HG03442 (cell line): ENCODE measurements at regions not wholly inside any gene's neighbourhood (a gene's known extent, or its start where the extent isn't known, plus 50 kb on each side); places are given as distances from the start of the nearest gene placed in this dataset.
"Not testable (repeated sequence)": the region's sequence is repeated elsewhere in the genome, so short reads cannot be mapped to it uniquely, and the experiment has no call there.

Source experiments
- ATAC-seq: cut with Tn5 transposase; IDR thresholded peaks from one replicate; pipeline ENCODE4 v1.9.1; 2021; ENCODE audit warnings: mild to moderate bottlenecking, moderate library complexity; ENCODE audit not compliant: unreplicated experiment

DNA sequence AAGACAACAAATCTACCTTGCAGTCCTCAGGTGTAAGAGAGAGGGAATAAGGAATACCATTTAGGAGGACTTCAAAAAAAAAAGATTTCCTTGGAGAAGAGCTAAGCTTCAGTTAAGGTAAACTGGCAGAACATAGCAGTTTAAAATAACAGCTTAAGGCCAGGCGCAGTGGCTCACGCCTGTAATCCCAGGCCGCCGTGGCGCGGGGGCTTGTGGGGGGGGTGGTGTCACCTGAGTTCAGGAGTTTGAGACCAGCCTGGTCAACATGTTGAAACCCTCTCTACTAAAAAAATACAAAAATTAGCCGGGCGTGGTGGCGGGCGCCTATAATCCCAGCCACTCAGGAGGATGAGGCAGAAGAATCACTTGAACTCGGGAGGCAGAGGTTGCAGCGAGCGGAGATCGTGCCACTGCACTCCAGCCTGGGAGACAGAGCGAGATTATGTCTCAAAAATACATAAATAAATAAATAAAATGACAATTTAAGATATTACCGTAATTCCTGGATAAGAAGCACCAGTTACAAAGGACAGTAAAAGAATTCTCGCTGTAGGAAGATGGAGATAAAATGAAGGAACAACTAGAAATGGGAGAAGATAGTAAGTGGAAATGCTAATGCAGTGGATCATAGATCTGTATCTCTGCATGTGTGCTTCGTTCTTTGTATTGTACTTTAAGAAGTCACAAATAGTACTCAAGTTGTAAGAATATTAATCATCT lies 1140.2 kb downstream of the NCAM2 start:
- no peak for ATAC-seq

DNA sequence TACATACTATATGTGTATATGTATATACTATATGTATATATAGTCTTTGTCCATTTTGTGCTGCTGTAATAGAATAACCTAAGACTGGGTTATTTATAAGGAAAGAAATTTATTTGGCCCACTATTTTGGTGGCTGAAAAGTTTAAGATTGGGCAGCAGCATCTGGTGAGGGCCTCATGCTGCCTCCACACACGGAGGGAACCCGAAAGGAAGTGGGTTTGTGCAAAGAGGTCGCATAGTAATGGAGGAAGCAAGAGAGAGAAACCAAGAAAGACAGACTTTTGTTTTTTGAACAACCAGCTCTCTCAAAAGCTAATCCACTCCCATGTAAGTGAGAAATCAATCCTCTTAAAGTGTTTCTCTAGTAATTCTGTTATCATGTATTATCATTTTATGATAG lies 1147.3 kb downstream of the NCAM2 start:
- ATAC-seq = no peak

DNA sequence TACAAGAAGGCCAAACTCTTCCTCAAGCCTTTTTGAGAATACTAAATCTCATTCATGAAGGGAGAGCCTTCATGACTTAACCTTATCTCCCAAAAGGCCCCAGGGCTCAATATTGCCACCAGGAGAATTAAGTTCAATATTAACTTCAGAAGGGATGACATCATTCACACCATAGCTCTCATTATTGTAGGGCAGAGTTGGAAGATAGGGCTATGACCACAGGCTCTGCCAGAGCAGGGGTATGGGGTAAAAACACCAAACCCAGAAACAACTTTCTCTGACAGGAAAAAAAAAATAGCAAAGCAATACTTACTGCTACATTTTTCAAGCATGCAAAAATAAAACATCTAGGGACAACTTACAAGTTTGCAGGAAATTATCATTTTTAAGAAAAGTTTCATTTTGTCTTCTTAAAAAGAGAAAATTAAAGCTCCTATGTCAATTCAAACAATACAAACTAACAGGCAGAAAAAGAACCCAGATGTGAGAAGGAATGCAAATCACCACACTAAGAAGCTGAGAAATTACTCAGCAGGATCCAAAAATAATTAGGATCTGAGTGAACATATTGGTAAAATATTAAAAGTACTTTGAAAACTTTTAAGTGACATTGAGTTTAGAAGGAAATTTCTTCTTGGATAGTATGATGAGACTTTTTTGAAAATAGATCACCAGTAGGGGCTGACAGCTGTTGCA lies 1156.5 kb downstream of the NCAM2 start:
- no peak for ATAC-seq

DNA sequence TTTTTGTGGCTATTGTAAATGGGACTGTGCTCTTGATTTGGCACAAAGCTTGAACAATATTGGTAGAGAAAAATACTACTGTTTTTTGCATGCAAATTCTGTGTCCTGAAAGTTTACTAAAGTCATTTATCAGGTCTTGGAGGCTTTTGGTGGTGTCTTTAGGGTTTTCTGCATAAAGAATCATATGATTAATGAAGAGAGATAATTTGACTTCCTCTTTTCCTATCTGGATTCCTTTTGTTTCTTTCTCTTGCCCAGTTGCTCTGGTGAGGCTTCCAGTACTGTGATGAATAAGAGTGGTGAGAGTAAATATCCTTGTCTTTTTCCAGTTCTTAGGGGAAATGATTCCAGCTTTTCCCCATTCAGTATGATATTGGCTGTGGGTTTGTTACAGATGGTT lies 1166.7 kb downstream of the NCAM2 start:
- no peak for ATAC-seq

DNA sequence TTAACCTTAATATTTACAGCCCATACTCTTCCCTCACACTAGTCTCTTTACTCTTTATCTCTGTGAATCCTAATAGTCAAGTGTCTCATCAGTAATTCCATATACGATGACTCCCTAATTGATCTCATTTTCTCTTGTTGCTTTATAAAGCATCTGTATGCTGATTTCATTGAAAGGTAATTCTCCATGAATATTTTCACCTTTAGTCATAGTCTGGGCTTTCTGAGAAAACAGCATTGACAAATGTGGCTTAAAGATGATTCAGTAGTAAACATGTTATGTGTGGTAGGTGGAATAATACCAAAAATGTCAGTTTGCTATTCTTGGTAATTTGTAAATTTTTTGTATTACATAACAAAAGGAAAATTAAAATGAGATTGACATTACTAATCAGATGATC lies 1176.5 kb downstream of the NCAM2 start:
- no peak for ATAC-seq

DNA sequence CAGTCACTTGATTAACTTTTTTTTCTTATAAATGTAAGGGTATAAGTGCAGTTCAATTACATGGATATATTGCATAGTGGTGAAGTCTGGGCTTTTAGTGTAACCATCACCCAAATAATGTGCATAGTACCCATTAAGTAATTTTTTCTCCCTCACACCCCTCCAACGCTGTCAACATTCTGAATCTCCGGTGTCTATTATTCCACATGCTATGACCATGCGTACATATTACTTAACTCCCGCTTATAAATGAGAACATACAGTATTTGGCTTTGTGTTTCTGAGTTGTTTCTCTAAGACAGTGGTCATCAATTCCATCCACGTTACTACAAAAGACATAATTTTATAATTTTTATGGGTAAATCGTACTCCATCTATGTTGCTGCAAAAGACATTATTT lies 1191.1 kb downstream of the NCAM2 start:
- ATAC-seq = no peak

DNA sequence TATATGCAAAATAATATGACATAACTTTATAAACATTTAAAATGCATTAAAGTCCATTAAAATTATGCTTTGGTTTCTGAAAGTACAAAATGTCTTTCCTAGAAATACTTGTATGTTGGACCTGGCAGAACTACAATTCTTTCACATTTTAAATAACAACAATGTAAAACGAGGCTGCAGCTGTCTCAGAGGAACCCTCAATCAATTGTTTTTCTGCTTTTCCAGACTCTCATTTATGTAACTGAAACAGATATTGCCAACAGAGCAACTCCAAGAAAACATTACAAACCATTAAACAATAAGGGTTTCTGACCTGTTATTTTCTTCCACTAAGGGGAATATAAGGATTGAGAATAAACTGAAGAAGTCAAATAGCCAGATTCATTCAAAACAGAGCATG lies 1193.4 kb downstream of the NCAM2 start:
- ATAC-seq = no peak

DNA sequence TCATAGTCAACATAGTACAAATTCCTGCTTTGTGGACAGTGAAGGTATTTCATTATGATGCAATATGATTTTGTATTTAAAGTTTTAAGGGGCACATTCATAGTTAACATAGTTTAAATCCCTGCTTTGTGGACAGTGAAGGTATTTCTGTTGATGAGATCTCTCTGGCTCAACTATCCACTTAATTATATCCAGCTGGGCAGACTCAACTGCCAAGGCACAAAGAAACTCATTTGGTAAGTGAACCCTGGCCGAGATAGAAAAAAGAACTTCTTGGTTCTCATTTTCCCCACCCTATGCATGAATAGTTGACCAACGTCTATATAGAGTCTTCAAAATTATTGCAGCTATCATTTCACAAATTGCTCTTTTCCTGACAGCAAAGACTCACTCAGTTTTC lies 1194.6 kb downstream of the NCAM2 start:
- ATAC-seq = no peak

DNA sequence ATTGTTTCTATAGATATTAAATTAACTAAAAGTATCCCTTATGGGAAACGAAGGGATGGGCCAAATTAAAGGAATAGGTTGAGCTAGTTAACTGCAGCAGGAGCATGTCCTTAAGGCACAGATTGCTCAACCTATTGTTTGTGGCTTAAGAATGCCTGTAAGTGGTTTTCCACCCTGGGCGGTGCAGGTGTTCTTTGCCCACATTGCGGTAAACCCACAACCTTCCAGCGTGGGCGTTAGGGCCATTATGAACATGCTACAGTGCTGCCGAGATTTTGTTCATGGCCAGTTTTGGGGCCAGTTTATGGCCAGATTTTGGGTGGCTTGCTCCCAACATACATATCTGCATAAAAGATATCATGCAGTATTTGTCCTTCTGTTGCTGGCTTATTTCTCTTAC lies 1196.8 kb downstream of the NCAM2 start:
- ATAC-seq = not testable (repeated sequence)

DNA sequence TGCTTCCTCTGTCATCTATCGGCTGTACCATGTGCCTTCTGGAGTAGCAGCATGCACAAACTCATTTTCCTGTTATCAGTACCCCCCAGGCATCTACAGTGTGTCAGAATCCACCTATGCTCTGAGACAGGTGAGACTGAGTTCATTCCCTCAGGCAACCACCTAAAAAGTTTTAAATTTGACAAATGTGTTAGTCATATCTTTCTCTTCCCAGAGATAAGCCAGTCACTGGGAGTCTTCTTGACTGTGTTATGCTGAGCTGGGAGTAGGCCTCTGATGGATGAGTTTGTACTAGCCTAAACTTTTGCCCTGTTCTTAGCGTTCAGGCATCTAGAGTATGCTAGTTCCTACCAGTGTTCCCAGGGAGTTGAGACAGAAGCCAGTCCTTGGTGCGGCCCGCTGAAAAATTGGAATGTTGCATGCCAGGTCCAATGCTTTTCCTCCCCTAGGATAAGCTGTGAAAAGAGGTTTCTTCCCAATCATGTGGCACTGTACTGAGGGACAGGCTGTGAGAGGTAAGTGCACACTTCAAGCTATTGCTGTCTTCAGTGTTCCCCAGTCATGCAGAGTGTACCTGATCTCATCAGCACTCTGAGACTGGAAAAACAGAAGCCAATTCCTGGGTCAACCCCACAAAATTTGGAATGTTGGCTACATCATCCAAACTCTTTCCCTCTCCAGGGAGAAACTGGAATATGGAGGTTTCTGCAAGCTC lies 1202.3 kb downstream of the NCAM2 start:
- no peak for ATAC-seq

DNA sequence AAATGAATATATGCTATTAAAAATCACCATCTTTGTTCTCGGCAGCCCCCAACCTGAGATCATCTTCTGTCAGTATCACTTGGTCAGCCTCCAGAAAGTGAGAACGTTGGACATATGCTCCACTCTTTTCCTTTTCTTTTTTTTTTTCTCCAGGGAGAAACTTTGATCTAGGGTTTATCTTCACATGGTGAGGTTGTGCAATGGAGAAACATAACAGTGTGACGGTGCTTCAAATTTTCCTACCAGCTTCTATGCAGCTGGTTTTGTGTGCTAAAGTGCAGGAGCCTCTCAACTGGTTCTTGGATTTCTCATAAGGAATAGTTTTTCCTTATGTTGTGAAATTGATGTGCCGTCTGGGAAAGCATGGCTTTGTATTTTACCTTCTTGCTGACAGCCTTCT lies 1202.9 kb downstream of the NCAM2 start:
- ATAC-seq = no peak

DNA sequence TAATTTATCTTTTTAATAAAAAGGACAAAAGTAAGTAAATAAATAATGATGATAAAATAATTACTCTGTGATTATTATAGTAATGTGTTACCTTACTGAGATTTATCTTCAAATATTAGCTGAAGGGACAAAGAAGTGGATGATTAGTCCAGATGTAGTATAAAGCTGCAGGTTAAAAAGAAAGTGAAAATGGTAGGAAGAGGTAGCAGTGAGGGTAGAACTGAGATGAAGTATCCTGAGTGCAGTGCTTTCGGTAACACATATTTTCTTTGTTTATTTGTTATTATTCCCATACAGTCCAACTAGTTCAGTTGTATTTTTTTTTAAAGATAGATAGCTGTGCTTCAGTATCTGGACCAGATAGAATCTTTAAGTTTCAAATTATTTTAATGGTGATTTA lies 1203.5 kb downstream of the NCAM2 start:
- no peak for ATAC-seq

DNA sequence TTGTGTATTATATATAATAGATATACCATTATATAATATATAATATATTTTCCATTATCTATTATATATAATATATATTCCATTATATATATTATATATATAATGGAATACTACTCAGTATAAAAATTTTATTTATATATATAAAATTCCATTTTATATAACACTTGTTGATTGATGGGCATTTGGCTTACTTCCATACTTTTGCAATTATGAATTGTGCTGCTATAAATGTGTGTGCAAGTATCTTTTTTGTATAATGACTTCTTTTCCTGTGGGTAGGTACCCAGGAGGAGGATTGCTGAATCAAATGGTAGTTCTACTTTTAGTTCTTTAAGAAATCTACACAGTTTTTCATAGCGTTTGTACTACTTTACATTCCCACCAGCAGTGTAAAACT lies 1211.1 kb downstream of the NCAM2 start:
- ATAC-seq = no peak

DNA sequence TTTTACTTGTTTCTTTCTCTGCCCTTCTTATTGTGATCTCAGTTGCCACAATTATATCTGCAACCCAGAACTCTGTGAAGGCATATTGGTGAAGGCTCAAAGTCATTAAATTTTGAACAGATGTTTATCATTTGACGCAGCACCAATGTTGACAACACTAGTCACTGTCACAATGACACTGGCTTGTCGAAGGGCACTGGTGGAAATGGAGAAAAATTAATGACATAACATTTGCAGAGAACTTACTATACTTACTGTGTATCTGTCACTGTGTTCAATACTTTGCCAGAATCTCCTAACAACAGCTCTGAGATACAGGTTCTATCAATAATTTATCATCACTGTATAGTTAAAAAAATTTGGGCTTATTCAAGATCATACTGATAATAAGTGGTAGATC lies 1213.7 kb downstream of the NCAM2 start:
- ATAC-seq = no peak

DNA sequence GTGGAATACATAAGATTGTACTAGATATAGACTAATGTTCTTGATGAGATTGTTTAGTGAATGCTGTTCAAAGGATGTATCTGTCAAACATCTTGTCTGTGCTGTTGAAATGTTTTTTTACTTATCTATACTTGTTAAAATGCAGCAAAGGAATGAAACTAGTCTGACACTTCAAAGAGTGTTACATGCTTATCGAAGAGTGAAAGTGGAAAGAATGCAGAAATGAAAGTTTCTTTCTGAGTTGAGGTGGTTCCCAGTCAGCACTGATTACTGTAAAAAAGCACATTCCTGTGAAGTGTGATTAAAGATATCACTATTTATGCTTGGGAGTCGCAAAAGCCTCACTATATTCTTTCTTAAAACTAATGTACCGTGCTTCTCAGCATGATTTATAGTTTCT lies 1225.2 kb downstream of the NCAM2 start:
- ATAC-seq = no peak

DNA sequence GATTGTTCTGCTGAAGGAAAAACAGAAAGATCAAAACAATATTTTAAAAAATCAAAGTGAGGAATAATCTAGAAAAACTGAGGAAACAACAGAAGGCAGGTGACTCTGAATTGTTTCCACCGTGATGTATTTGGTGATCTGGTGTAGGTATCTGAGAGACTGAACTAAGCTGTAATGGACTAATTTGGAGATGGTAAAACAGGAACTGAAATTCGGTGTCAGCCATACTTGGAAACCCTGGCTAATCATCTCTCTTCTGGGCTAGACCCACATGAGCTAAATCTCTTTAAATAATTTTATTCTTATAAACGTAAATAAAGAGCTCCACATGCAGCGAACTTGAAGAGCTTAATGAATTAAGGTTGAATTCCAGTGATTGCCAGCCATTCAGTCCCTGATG lies 1226.1 kb downstream of the NCAM2 start:
- ATAC-seq = no peak

DNA sequence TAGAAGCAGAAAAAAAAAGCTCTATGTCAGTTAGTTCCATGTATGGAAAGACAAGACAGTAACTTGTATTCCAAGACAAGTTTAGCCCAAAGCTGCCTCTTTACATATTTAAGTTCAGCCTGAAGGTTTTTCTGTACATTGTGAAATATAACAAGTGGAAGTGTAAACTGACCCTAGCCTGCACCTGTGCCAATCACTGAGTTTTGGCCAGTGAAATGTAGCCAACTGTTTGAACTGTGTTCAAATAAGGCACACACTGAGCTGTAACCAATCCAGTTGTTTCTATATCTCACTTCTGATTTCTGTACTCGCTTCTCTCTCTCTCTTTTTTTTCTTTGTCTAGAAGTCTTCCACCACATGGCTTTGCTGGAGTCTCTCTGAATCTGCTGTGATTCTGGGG lies 1227.1 kb downstream of the NCAM2 start:
- ATAC-seq = no peak

DNA sequence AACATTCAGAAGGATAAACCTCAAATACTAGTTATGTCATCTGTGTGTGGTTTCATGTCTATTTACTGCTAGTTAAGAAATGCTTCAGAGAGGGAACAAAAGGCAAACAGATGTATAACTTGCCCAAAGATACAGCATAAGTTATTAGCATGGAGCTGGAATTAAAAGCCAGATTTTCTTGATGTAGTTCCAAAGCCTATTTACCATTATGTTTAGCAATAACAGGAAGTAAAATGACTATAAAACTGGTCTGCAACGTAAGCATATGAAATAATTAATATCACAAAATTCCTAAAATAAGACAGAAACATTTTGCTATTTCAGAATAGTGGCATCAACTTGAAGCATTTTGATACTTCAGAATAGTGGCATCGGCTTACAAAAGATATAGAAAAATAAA lies 1232.8 kb downstream of the NCAM2 start:
- ATAC-seq = no peak

DNA sequence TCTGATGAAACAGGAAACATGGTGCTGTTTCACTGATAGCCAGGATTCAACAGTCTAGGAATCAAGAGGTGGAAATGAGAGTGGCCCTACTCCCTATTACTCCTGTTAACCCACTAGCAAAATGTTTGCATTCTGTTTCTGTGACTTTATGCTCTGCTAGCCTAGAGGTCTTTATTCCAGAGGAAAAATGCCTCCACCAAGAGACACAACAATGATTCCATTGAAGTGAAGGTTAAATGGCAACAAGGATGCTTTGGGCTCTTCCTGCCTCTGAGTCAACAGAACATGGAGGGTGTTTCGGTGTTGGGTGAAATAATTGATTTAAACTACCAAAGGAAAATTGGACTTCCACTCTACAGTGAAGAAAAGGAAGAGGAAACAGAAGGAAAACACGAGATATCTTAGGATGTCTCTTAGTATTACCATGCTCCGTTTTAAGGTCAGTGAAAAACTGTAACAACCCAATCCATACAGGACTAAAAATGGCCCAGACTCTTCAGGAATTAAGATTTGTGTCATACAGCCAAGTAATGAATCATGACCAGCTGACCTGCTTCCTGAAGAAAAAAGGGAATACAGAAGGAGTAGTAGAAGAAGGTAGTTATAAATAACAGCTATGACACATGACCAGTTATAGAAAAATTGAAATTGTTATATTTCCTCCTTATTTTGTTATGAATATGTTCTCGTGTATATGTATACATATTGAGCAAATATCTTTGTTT lies 1237.8 kb downstream of the NCAM2 start:
- ATAC-seq = no peak

DNA sequence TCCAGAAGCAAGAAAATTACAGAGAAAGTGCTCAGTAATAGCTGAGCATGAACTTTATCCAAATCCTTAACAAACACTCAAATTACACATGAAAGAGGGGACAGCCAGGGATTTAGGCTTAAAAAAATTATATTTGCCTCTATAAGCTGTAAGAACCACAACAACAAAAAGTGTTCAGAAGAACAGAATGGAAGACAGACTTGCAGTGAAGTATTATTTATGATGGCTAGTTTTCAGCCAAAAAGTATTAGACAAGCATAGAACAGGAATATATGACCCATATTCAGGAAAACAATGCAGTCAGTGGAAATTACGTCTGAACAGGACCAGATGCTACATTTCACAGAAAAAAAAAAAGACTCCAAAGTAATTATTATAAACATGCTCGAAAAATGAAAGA lies 1246.3 kb downstream of the NCAM2 start:
- ATAC-seq = no peak

DNA sequence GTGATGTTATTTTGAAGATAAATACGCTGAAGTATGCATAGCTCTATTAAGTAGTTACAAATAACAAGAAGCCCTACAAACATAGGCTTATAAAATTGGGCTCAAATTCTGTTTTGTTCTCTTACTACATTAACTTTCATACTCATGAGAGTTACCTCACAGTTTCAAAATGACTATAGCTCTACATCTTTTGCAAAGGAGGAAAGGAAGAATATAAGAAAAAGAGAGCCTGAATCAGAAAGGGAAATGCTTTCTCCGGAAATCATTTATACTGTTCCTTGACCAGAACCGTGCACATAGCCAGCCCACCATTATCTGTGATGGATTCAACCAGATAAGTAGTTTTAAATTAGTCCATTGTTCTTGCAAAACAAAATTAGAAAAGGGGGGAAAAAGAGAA lies 1252.1 kb downstream of the NCAM2 start:
- ATAC-seq = no peak

DNA sequence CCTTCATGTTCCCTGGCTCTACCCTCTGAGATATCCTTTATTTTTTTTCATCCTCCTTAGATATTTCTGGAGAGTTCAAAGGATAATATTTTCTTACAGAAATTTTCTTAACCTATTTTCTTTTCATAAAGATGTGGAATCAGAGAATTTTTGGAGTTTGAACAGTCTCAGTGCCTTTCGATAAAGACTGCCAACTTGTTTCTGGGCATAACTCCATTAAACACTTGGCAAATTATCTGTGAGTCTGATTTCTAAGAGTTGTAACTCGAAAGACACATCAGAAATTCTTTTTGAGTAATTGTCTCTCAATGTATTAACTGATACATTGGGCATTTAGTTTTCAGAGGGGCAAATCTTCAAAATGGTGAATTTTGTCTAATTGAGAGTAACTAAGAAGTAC lies 1255.6 kb downstream of the NCAM2 start:
- no peak for ATAC-seq
